NCI-H1436 (cell line): ENCODE measurements at regions not wholly inside any gene's neighbourhood (a gene's known extent, or its start where the extent isn't known, plus 50 kb on each side); places are given as distances from the start of the nearest gene placed in this dataset.
A peak's percentile ranks its signal among the peaks of the same experiment; 100 is the strongest.

ENCODE experiments used
- DNase-seq: peaks from one replicate; lab custom pipeline; 2025; lab: John Stamatoyannopoulos, UW

GRCh38 chr1:234672349-234673135 lies 62.6 kb upstream of the IRF2BP2 start:
- no peak for DNase-seq

GRCh38 chr1:234670967-234671626 lies 61.1 kb upstream of the IRF2BP2 start:
- peak; percentile 23 for DNase-seq

- DNase-seq, result no peak
Observed at GRCh38 chr1:234669499-234669898, 59.5 kb upstream of the IRF2BP2 start.

- DNase-seq, result no peak
Observed at GRCh38 chr1:234668577-234668955, 58.6 kb upstream of the IRF2BP2 start.

- no peak for DNase-seq
Observed at GRCh38 chr1:234667600-234668576, 57.9 kb upstream of the IRF2BP2 start.

GRCh38 chr1:234666761-234667160 lies 56.8 kb upstream of the IRF2BP2 start:
- DNase-seq, result no peak

- no peak for DNase-seq
Observed at GRCh38 chr1:234665975-234666605, 56.1 kb upstream of the IRF2BP2 start.

GRCh38 chr1:234662148-234662547 lies 52.2 kb upstream of the IRF2BP2 start:
- DNase-seq, result no peak

GRCh38 chr1:234661317-234661928 lies 51.4 kb upstream of the IRF2BP2 start:
- no peak for DNase-seq

GRCh38 chr1:234660536-234661316 lies 50.7 kb upstream of the IRF2BP2 start:
- no peak for DNase-seq
